Jurkat, Clone E6-1 (cell line): ENCODE measurements at regions not wholly inside any gene's neighbourhood (a gene's known extent, or its start where the extent isn't known, plus 50 kb on each side); places are given as distances from the start of the nearest gene placed in this dataset.
"Not testable (repeated sequence)": the region's sequence is repeated elsewhere in the genome, so short reads cannot be mapped to it uniquely, and the experiment has no call there.

ENCODE experiments used
- DNase-seq: peaks from one replicate; pipeline ENCODE4 v3.0.0-alpha.2; 2011; ENCODE audit warnings: low read depth, low spot score
- H3K4me3 ChIP-seq: 2 replicates; pipeline ENCODE4 v1.5.1; 2011; ENCODE audit warnings: mild to moderate bottlenecking, low read length, control low read depth, moderate library complexity

DNA sequence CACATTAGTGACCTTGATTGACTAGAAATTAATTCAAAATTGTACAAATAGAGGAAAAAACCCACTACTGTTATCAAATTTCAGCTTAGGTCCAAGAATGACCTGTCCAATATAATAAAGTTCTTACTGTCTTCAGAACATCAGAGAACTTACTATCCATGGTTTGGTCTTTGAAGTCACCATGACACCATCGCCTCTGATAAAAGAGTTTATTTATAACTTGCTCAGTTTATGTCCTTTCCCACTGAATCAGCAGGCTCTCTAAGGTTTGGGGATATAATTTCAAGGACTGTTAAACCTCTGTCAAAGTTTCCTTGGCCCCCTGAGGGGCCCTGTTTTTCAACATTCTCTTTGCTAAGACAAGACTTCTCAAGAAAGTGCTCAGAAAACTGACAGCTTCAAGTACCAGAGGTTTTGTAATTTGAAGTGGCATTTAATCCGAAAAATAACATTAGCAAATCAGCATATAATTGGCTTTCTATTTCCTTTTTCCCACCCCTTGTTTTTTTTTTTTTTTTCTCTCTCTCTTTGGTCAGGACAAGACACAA is 191.7 kb upstream of the FERD3L start:
- DNase-seq: no peak
- H3K4me3 ChIP-seq: no peak overlapping the region

DNA sequence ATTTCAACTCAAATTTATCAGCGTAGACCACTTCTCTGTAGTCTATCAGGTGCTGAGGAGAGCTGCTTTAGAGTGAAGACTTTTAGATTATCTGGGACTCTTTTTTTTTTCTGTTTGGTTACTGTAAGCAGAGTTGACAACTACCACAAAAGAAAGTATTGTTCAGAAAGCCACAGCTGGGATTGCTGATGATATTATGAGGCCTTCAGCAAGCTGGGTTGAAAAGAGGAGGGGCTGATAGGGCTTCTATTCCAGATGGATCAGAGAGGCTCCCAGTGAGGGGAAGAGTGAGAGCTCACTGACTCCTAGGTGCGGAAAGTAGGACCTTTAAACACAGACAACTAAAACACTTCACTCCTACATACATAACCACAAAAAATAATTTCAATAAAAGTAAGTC is 188.5 kb upstream of the FERD3L start:
- no peak overlapping the region for H3K4me3 ChIP-seq
- DNase-seq: no peak

DNA sequence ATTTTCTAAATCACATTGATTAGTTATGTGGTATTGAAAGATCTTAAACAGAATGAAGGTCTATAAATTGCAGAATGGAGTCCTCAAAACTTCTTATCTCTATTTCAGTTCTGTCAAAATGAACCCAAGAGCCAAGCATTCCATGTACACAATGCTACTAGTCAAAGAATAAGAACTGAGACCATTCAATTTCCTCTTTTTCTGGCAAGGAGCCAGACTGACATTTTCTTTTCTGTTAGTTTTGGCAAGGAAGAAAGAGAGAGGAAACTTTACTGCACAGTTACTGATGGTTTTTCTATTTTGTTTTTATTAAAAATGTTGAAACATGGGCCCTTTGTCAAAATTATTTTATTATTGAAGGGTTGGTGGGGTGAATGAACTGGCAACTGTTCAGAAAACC is 181.8 kb upstream of the FERD3L start:
- H3K4me3 ChIP-seq: no peak overlapping the region
- no peak for DNase-seq

DNA sequence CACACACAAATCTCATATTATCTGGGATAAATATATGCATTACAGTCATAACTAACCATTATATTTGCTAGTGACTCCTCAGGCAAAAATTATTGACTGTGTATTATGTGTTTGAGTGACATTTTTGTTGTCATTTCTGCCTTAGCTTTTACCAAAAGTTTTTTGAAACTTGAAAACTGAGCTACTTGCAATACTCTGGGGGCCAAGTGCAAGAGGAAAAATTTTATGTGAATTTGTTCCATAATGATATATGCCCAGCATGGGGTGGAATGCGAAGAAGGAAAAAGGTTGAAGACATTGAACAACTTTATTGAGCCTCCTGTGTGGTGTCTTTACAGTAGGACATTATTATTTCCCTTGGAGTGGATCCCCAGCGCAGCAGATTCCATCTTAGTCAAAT is 176.8 kb upstream of the FERD3L start:
- no peak for DNase-seq
- H3K4me3 ChIP-seq: no peak overlapping the region

DNA sequence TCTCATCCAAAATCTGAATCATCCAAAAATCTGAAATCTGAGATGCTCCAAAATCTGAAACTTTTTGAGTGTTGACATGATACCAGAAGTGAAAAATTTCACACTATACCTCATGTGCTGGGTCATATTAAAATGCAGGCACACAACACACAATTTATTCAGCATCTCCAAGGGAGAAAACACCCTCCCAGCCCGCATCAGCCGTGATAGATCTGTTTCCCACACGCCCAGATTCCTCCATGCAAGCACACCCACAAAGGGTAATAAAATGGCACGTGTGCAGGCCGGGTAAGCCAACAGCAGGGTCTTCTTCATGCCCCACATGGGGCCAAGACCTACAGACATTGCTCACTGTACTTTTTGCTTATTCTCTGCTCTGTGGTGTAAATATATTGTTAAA is 173.1 kb upstream of the FERD3L start:
- DNase-seq: no peak
- H3K4me3 ChIP-seq: no peak overlapping the region

DNA sequence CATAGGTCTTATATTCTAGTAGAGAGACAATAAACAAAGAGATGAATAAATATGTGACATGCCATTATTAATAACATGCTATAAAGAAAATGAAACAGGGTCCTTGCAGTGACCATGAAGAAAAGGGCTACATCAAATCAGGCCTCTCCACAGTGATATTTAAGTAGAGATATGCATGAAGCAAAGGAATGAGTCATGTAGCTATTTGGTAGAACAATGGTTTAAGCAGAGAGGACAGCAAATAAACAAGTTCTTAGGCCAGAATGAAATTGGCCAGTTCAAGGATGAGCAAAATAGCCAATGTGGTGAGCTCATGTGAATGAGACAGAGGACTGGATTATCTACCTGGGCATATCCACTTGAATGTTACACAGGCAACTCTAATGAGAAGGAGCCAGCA is 172.2 kb upstream of the FERD3L start:
- no peak overlapping the region for H3K4me3 ChIP-seq
- no peak for DNase-seq

DNA sequence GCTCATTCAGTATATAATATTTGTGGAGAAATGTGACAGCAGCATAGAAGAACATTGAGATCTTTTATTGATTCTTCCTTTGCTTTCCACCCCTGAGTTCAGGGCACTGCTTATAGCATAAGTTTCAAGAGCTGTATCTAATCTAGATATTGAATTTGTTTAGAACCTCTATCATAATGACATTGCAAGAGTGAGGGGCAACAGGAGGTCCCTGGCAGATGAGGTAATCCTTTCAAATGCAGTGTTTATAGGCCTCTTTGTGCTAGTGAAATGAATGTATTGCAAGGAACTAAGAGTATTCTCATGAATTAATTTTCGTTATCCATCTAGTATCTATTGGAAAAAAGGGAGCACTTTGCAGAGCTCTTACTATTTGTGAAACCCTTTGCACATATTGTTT is 167.2 kb upstream of the FERD3L start:
- no peak overlapping the region for H3K4me3 ChIP-seq
- DNase-seq: no peak

DNA sequence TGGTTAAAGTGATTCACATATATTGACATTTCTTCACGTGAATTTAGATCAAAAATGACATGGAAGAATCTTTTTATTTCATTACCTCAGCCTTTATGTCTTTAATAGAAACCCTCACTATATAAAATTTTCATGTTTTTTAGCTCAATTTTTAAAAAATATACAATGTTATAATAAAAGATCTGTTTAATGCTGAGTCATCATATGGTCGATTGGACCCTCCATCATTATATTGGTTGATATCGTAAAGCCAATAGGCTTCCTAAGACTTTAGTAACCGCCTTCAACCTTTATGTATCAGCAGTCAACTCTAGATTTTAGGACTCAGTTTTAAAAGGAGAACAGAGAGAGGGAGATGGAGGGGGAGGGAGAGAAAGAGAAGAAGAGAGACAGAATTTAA is 162.3 kb upstream of the FERD3L start:
- no peak for DNase-seq
- H3K4me3 ChIP-seq: no peak overlapping the region

DNA sequence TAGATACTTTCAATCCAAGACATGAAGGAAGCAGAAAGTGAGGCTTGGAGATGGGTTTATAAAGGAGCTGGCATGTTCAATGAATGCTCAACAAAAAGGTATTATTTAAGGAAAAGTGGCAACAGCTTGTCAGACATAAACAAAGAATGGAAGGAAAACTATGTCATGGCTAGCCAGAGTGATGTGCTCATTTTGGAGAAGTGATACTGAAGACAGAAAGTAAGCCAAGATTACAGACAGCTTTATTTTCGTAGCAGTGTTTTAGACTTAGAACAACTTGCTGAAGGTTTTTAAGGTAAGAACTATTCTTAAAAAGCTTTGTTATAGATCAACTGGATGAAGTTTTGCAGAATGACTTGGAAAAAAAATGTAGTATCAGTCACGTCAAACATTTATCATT is 160.5 kb upstream of the FERD3L start:
- DNase-seq: no peak
- H3K4me3 ChIP-seq: no peak overlapping the region

DNA sequence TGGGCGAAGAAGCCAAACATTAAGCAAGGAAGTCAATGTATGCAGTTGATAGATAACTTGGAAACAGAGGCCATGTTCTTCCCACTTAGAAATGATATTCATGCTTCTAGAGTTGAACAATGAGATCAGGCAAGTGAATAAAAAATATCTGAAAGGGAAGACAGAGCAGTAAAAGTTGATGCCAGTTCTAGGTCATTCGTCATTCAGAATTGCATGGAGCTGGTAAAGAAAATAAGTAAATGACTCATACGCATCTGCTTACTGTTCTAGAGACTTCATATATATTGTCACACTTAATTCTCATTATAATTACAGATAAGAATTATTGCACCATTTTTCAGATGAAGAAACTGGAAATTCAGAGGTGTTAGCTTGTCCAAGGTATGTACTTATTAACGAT is 158.9 kb upstream of the FERD3L start:
- no peak overlapping the region for H3K4me3 ChIP-seq
- DNase-seq: no peak

DNA sequence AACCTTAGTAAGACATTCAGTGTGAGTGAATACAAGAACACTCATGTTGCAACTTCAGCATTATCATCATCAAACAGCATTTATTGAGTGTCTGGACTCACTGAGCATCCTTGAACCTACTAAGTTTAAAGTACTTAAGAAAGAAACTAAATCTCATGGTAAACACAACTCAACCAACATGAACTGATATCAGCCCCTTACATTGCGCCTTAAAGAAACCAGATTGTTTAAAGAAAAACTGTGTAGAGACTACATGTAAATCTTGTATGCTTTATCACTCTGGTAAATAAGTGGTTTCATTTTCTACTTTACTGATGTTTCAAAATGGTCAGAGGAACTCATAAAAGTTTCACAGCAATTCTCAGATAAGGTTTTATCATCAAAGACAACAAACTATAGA is 157.5 kb upstream of the FERD3L start:
- H3K4me3 ChIP-seq: no peak overlapping the region
- no peak for DNase-seq

DNA sequence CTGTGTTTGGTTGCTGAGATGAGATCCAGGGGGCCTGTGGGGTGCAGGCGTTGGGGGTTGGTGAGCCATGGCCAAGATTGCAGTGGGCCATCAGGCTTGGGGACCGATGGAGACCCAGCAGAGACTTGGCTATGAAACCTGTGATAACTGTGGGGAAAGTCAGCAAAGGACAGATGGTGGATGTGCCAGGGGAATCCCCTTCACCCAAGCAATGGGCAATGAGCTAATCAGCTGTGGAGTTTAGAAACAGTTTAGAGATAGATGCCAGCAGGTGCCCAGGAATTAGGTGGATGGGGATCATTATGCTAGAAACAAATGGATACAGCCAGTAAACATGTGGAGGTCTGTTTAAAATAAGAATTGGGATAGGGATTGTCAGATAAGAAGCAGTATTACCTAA is 151.4 kb upstream of the FERD3L start:
- H3K4me3 ChIP-seq: no peak overlapping the region
- no peak for DNase-seq

DNA sequence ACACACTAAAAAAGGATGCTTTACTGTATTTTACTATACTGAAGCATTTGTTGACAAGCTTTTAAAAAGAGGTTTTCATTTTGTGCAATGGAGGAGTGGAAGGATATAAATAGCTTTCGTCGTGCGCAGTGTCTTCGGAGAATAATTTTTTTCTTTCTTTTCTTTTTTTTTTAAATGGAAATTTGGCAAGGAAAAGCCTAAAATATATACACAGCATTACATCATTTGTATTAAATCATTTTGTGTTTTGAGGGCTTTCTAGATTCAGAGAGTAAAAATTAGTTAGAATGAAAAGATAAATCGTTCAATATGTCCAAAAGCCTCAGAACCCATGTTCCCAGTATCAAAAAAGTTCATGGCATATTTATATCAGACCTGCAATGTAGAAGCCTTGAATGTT is 150.2 kb upstream of the FERD3L start:
- no peak overlapping the region for H3K4me3 ChIP-seq
- no peak for DNase-seq

DNA sequence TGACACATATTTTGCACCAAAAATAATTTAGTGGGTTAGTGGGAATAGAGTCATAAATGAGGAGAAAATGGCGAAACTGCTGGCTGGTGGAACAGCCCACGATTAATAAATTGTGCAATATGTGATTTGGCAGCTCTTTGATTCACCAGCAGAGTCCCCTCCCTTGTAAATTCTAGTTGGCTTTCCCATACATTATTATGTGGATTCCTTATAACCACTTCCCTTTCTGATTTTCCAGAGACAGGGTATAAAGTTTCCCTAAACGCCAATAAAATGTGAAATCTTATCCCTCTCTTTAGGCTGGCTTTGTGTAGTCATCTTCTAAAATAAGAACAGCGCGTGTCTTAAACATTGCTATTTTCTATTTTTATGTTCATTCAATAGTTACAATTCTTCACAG is 149.4 kb upstream of the FERD3L start:
- no peak overlapping the region for H3K4me3 ChIP-seq
- DNase-seq: no peak

DNA sequence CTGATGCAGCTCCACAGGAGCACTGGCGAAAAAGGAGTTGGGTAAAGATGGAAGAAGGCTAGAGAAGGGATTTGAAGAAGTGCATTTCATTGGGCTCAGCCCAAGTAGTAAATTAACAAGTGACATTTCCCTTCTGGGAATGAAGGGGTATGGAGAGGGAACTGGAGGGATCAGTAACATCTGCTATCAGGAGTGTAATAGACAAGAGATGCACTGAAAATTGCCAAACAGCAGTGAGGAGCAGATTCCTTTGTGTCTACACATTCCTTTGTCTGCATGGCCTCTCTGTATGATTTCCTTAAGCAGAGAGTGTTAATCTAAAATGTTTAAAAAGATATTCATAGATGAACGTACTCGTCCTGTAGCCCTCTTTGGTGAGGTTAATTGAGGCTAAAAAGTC is 148.2 kb upstream of the FERD3L start:
- no peak for DNase-seq
- H3K4me3 ChIP-seq: no peak overlapping the region

DNA sequence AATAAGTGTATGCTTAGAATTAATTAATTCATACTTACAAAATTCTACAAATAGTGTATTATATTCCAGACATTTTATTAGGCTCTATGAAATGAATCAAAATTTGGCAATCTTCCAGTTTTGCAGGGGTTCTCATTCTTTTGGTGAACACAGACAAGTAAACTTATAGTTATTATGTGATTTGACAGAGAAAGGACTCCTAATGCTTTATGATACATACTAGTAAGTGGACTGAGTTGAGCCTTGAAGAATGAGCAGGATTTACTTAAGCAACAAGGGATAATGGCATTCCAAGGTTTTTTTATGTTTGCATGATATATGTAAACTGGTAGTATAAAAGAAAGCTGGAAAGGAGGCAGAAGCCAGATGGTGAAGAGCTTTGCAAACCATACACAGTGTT is 145.7 kb upstream of the FERD3L start:
- no peak overlapping the region for H3K4me3 ChIP-seq
- DNase-seq: no peak

DNA sequence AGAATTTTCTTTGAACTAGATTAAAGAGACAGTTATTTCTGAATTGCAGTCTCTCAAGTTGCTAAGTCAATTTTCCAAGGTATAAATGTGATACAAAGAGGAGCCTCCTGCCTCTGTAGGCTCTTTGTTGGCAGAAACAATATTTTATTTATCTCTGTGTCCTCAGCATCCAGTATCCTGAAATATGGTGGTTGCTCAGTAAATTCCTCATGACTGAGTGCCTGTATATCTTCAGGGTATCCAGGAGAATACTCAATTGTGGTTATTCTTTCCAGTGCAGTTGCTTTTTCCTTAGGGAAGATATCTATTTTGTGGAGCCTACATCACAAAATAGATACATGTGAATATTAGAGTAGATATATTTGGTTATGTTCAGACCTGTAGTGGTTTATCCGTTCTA is 144.8 kb upstream of the FERD3L start:
- no peak overlapping the region for H3K4me3 ChIP-seq
- DNase-seq: no peak

DNA sequence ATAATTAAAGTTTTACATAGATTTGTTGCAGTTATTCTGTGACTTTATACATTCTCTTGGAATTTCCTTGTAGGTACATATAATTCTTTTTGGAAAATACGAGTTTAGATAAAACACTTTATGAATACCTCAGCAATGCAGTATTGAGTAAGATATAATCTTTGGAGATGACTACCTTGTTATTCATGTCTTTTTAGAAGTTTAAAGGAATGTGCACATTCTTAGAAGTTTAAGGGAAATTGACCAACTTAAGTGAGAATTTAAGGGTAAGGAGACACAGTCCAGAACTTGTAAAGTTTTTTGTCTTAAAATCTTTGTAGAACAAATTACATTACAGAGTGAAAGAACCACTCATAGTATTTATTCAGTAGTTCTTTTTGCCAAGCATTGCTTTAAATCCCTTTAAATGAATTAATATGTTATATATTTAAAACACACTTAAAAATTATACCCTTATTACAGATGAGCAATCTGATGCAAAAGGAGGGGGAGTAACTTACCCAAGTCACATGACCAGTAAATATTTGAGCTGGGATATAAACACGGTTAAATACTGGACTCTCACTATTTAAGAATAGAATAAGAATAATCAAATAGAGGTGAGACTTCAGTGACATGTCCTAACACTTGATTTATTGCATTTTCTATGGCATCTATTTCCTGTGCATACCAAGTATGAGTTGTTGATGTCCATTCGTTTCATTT is 139.5 kb upstream of the FERD3L start:
- DNase-seq: no peak
- no peak overlapping the region for H3K4me3 ChIP-seq

DNA sequence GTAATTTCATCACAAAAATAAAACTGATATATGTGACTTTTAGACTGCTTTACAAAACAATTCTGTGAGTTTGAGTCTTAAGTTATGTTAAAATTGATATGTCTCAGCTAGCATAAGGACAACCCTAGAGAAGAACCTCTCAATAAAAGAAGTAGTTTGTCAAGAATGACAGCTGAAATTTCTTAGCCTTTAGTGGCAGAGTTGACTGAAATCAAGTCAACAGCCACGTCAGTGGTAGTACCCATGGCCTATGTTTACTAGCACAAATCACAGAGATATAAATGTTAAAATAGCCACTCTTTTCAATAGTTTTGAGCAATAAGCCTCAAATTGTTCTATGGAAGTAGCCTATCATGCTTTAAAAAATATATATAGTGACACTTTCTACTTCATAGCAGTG is 138.9 kb upstream of the FERD3L start:
- DNase-seq: no peak
- no peak overlapping the region for H3K4me3 ChIP-seq

DNA sequence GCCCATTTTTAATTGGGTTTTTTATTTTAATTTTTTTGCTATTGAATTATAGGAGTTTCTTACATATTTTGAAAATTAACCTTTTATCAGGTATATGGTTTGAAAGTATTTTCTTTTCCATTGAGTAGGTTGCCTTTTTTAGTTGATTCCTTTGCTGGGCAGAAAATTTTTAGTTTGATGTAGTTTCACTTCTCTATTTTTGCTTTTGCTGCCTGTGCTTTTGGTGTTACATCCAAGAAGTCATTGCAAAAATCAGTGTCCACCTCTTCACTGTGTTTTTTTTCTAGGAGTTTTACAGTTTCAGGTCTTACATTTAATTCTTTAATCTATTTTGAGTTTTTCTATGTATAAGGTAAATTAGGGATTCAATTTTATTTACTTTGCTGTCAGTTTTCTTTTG is 129.8 kb upstream of the FERD3L start:
- DNase-seq: no peak
- H3K4me3 ChIP-seq: no peak overlapping the region

DNA sequence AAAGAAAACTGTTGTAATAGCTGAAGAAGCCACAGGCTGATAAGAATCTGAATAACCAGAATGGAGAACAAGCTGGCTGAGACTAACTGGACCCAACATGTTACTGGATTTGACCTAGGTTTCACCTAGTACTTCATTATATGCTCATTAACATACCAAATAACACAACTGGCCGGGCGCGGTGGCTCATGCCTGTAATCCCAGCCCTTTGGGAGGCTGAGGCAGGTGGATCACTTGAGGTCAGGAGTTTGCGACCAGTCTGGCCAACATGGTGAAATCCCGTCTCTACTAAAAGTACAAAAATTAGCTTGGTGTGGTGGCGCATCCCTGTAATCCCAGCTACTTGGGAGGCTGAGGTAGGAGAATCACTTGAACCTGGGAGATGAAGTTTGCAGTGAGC is 127.1 kb upstream of the FERD3L start:
- H3K4me3 ChIP-seq, DNase-seq: not testable (repeated sequence)

DNA sequence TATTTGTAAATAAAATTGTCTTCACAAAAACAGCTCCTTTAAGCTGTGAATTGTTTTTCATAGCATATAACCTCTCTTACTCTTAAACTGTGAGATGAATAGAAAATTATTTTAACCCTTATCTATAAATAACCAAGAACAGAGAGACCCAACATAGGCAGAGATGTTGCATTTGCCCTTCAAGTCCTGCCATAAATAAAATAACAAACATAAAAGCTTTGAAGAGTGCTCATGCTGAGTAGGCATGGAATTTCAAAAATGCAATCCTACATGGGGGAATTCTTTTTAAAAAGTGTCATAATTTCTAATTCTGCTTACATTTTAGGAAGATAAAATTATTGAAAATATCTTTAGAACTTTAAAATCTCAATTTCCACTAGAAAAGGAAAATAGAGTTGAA is 124.1 kb upstream of the FERD3L start:
- H3K4me3 ChIP-seq: no peak overlapping the region

More for the DNA sequence above, 124.1 kb upstream of the FERD3L start:
- DNase-seq: no peak
